Stimulated activated naive CD8-positive, alpha-beta T cell treated with anti-CD3 and anti-CD28 coated beads, Interleukin-15, Interleukin-2, amounts not matched to agents 100 U/mL and 50 U/mL, for 24 hours (primary cell): ENCODE measurements at regions not wholly inside any gene's neighbourhood (a gene's known extent, or its start where the extent isn't known, plus 50 kb on each side); places are given as distances from the start of the nearest gene placed in this dataset.

Experiments
- ATAC-seq: fragments of 150-1000 bp; cut with Tn5 transposase; one replicate; pipeline ENCODE4 v1.10.0; 2021
- DNase-seq: peaks from one replicate; pipeline ENCODE4 v3.0.0; 2021

GRCh38 chr3:76346690-76347089 lies 561.3 kb upstream of the ZNF717 start:
- DNase-seq (no peak), ATAC-seq (no peak)

- DNase-seq (no peak), ATAC-seq (no peak)
Measured at GRCh38 chr3:76349715-76350480, 564.5 kb upstream of the ZNF717 start.

- no peak for DNase-seq
- ATAC-seq, result no peak
Measured at GRCh38 chr3:76352051-76352450, 566.7 kb upstream of the ZNF717 start.

GRCh38 chr3:76352511-76353284 lies 567.3 kb upstream of the ZNF717 start:
- ATAC-seq (no peak), DNase-seq (no peak)

DNA sequence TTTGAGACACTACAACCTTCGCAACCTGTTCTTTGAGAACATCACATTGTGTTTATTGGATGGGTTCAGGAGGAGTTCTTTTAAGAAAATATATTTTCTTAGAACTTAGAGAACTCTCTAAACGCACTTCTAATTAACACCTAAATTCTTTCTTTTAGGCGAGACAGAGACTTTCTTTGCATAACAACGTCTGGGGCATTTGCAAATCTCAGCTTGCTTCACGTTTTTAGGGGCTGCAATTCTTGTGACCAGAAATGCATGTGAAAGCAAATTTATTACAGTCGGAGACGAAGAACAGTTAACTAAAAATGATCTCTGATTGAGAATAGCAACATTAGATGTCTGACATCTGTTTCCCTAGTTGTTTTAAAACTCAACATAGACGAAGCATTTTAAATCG lies 568.3 kb upstream of the ZNF717 start:
- ATAC-seq, result no peak
- no peak for DNase-seq

DNA sequence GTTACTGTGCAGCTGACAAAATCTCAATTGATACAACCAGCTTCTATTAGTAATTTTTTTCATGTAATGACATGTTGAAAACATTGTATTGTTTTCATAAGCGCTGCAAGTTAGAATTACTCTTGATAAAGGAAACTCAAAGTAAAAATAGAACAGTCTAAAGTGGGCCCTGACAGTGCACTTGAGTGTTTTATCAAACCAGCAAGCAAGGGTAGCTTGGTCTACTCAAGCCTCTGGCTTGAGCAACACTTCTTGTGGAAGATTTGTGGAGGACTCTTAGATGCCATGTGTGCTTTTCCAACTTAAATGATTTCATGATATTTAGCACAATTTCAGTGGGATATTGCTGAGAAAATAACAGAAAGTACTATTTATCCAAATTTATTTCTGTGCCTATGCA lies 575.7 kb upstream of the ZNF717 start:
- no peak for ATAC-seq

GRCh38 chr3:76362643-76363042 lies 577.3 kb upstream of the ZNF717 start:
- no peak for DNase-seq

More for the DNA sequence above, 575.7 kb upstream of the ZNF717 start:
- no peak for DNase-seq

DNA sequence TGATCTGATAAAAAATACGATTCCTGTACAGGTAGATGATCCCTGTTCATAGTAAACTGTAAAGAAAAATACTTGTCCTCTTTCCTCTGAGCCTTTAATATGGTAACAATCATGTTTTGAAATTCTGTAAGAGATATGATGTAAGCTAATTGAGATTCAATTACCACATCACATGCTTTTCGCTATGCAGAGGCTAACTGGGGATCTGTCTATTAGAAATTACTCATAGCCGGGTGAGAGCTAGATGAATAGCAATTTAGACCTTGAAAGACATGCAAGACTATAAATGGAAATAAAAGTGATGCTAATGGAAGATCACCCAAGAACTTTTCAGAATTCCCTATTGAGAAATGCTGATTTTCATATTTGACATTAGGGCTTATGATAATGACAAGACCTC lies 579.9 kb upstream of the ZNF717 start:
- DNase-seq (no peak), ATAC-seq (no peak)

More at GRCh38 chr3:76362643-76363042, 577.3 kb upstream of the ZNF717 start:
- ATAC-seq, result no peak

- no peak for ATAC-seq
- no peak for DNase-seq
Measured at GRCh38 chr3:76367281-76367680, 581.9 kb upstream of the ZNF717 start.

GRCh38 chr3:76369170-76369569 lies 583.8 kb upstream of the ZNF717 start:
- ATAC-seq, result no peak
- no peak for DNase-seq

DNA sequence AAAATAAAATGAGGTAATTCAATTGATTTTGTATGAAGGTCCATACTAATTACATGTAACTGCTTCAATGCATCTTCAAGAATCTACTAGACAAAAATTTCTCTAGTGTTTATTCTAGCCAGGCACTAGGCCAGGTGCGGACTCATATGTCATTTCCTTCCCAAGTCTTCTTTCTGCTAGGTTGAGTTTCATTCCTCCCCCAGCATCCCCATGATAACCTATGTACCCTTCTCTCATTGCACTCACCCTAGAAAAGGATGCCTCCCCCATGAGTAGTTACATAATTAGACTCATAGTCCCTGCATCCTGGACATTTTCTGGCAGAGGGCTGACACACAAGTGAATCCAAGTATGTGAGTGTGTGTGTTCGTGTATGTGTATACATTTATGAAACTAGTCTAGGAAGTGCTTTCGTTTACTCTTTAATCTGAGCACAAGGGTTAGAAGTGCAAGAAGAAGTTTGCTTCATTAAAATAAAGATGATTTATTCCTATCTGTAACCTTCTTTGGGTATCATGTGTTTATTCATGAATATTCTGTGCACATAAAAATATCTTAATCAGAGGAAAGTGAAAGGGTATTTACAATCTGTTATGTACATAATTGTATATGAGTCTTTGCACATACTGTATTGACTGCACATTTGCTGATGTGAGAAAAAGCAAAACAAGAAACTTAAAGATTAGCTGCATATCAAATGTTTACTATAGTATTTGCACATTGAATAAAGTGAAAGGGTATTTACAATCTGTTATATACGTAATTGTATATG lies 585.6 kb upstream of the ZNF717 start:
- ATAC-seq (no peak), DNase-seq (no peak)

DNA sequence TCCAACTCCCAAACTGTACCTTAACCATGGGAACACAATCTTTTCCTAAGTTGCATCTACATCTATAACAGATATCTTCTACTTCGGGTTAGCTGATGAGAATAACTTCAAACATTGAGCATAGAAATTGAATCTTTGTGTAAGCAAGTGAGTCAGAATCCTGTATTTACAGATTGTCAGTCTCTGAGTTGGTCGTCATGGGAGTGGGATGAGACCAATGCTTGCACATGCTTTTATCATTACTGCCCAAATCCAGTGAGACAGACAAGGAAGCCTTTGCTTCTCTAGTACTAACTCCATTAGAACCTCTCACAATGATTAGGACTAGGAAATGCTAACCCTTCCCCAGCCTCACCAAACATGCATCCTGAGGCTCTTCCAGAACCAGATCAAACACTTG lies 587.1 kb upstream of the ZNF717 start:
- no peak for ATAC-seq
- no peak for DNase-seq

DNA sequence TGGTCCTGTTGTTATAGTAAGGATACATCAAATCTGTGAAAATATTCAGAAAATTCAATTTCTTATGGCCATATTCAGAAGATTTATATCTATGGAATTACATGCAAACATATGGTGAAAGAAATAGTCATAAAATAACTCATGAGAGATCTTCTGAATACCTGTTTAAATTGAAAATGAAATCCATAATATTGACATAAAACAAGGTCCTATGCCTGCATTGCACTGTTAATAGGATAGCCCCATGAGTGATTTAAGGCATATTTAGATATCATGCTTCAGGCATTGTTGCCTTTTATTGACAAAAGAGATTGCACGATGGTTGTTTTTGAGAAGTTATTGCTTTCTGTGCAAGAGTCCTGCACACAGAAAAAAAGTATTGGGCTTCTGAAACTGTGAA lies 591.7 kb upstream of the ZNF717 start:
- no peak for ATAC-seq
- no peak for DNase-seq

DNA sequence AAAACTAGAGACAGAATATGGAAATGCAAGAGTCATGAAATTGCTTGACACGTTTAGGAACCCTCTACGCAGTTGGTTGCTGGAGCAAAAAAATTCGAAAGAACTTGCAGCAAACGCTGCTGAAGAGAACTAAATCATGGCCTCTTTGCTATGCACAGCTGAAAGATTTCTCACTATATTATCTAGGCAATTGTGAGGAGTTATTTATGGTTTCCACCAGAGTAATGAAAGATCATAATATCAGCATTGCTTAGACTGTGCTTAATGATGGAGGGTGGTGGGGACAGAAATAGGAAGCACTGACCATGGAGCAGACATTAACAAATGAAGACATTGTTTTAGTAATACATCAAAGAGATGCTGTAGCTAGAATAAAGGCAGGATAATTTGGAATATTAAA lies 593.4 kb upstream of the ZNF717 start:
- no peak for ATAC-seq
- no peak for DNase-seq

DNA sequence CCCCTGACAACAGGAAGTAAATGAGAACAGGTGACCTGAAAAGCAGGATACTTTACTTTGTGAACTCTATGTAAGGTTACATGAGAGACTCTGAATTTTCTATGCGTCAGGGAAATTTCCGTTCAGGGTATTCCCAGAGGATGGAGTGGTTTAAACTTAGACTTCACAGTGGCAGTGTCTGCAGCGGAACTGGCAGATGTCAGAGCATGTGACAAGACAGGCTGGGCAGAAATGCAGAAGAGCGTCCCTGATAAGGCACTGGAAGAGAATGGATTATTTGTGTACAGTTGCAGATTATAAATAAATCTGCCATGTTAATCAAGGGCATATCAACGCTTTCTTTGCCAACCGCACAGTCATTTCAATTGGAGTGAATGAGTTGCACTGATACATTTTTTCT lies 598.4 kb upstream of the ZNF717 start:
- ATAC-seq (no peak), DNase-seq (no peak)

- no peak for DNase-seq
Measured at GRCh38 chr3:76387000-76387399, 601.7 kb upstream of the ZNF717 start.

GRCh38 chr3:76400141-76400540 lies 614.8 kb upstream of the ZNF717 start:
- ATAC-seq (no peak), DNase-seq (no peak)

More at GRCh38 chr3:76387000-76387399, 601.7 kb upstream of the ZNF717 start:
- no peak for ATAC-seq

DNA sequence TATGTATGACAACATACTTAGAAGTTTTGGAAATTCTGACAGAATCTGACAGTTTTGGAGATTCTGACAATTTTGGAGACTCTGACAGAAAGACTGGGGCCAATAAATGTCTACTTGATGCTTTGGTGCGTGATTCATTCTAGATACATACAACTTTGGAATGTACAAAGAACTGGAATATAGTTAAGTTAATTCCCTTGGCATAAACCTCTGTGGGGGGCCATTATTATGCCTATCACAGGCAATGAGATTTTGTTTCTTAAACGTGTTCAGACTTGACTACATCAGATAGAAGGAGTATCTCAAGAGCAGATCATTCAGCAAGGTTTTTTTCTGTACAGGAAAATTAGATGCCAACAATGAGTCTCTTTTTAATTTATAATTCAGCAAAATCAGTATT lies 617.6 kb upstream of the ZNF717 start:
- DNase-seq (no peak), ATAC-seq (no peak)

GRCh38 chr3:76403556-76403955 lies 618.2 kb upstream of the ZNF717 start:
- DNase-seq, result no peak
- no peak for ATAC-seq

DNA sequence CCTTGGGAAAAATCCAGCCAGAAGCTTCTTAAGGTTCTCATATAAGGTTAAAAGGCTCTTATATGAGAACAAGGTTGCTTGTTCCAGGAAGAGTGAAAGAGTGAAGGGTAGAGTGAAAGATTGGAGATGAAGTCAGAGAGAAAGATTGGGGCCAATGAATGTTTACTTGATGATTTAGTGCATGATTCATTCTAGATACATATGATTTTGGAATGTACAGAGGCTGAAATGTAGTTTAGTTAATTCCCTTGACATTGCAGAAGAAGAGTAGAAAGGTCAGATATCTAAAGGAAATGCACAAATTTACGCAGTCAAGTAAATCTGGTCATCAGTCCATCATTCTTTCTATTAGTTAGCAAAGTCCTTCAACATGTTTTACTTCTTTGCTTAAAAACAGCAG lies 619.8 kb upstream of the ZNF717 start:
- ATAC-seq (no peak), DNase-seq (no peak)

DNA sequence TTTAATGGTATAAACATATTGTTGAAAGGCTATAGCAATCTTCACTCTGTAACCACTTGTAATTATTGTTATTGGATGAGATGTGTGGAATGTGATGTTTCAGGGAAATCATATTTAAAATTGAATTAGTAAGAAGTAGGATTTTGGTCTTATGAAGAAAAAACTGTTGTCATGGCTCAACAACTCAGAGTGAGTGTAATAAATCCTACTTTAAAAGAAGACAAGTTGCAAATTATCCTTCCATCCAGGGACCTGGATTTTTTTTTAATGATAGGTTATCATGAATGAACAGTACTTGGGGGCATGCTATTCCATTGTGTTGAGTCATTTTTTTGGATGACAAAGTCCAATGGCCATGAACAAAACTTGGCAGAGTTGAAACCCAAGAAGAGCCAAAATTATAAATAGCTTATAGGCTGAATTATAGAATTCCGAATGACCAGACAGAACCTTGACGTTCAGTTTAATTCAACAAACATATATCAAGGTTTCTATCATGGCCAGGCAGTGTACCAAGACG lies 625.5 kb upstream of the ZNF717 start:
- no peak for DNase-seq
- no peak for ATAC-seq

DNA sequence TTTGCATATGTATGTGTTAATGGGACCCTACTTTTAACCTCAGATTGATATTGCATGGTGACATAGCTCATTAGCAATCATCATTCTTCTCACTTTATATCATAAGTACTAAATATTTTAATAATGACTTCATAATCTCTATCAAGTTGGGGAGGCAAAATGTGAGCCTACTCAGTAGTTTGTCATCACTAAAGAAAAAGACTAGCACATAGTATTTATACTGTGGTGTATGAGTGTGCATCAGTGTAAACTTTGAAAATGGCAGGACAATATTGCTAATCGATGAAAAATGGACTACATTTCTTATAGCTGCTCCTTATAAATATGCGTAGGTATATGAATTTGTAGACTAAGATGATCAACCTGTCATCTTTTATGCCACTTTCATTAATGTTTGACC lies 624.5 kb upstream of the ROBO2 start:
- DNase-seq (no peak), ATAC-seq (no peak)
